ENCODE measurements at regions not wholly inside any gene's neighbourhood (a gene's known extent, or its start where the extent isn't known, plus 50 kb on each side); places are given as distances from the start of the nearest gene placed in this dataset.

GRCh38 chr12:12010277-12011039 is 60.3 kb upstream of the BCL2L14 start (continued):
- peak; percentile 74; the same call in 1 of the 2 replicates for TF ChIP-seq SPI1 (IDR thresholded peaks at IDR 0.05; ENCODE audit: borderline replicate concordance, insufficient read depth, low read depth, low read length)
- peak; percentile 87 for TF ChIP-seq NBN (IDR thresholded peaks at IDR 0.05)
- TF ChIP-seq PAX8 (IDR thresholded peaks at IDR 0.05): no peak
- TF ChIP-seq E2F8 (IDR thresholded peaks at IDR 0.05; ENCODE audit: low read depth, partially characterized antibody): no peak
- no peak for TF ChIP-seq ESRRA (IDR thresholded peaks at IDR 0.05; ENCODE audit: low read length)
- TF ChIP-seq TARDBP (IDR thresholded peaks at IDR 0.05; ENCODE audit: borderline replicate concordance): no peak; the same call in 1 of the 2 replicates
- TF ChIP-seq CHD2 (IDR thresholded peaks at IDR 0.05; ENCODE audit: borderline replicate concordance, low read depth, low read length): peak; percentile 61; the same call in 1 of the 2 replicates
- no peak for TF ChIP-seq ZNF622 (IDR thresholded peaks at IDR 0.05)
- peak; percentile 87; the same call in 1 of the 2 replicates for TF ChIP-seq MTA3 (IDR thresholded peaks at IDR 0.05; ENCODE audit: borderline replicate concordance, low read length)
- no peak for TF ChIP-seq BCLAF1 (IDR thresholded peaks at IDR 0.05)
- TF ChIP-seq FOXK2 (IDR thresholded peaks at IDR 0.05): no peak
- peak; percentile 70 for TF ChIP-seq USF2 (IDR thresholded peaks at IDR 0.05; ENCODE audit: borderline replicate concordance, low read depth, low read length)
- no peak for TF ChIP-seq SUZ12 (IDR thresholded peaks at IDR 0.05; ENCODE audit: unreplicated experiment)
- peak; percentile 92 for TF ChIP-seq MYC (IDR thresholded peaks at IDR 0.05; ENCODE audit: insufficient read depth, insufficient read length, insufficient replicate concordance, low read length, severe bottlenecking)
- TF ChIP-seq SUPT20H (IDR thresholded peaks at IDR 0.05; ENCODE audit: borderline replicate concordance, control insufficient read depth, low read depth, low read length): no peak
- TF ChIP-seq CHD4 (IDR thresholded peaks at IDR 0.05): no peak
- TF ChIP-seq MEF2B (IDR thresholded peaks at IDR 0.05; ENCODE audit: partially characterized antibody, poor library complexity, severe bottlenecking): peak; percentile 64
- TF ChIP-seq PKNOX1 (IDR thresholded peaks at IDR 0.05): peak; percentile 71
- TF ChIP-seq BRCA1 (IDR thresholded peaks at IDR 0.05; ENCODE audit: low read depth, low read length): no peak
- no peak for TF ChIP-seq ZNF274 (IDR thresholded peaks at IDR 0.05; ENCODE audit: insufficient read depth, insufficient read length)
- TF ChIP-seq MAX (IDR thresholded peaks at IDR 0.05; ENCODE audit: low read depth, low read length): peak; percentile 93
- no peak for TF ChIP-seq NFXL1 (IDR thresholded peaks at IDR 0.05; ENCODE audit: borderline replicate concordance)
- peak; percentile 100 for TF ChIP-seq IKZF2 (IDR thresholded peaks at IDR 0.05)

Measured in GM12878 (cell line).